HepG2 (cell line): ENCODE measurements at regions not wholly inside any gene's neighbourhood (a gene's known extent, or its start where the extent isn't known, plus 50 kb on each side); places are given as distances from the start of the nearest gene placed in this dataset.

Source experiments
- ATAC-seq: fragments of 200-7000 bp; cut with Tn5 transposase; 3 replicates; pipeline ENCODE4 v1.9.1; 2020; ENCODE audit warnings: mild to moderate bottlenecking, moderate library complexity
- BruUV-seq: library from RNA; stranded (reverse); fragments of 400-500 nt; replicated peaks from 2 replicates; lab custom pipeline; 2021; lab: Mats Ljungman, UMichigan
- CTCF ChIA-PET: fragments of 300-600 bp; formaldehyde crosslinking; extraction: SDS; loops from one replicate; lab custom pipeline; 2021; ENCODE audit warnings: low total read pairs, inconsistent platforms, low intra/inter-chr PET ratio; lab: Yijun Ruan, JAX
- POLR2A ChIA-PET: fragments of 350-600 bp; sonication (Branson Sonifier 250); formaldehyde crosslinking; loops from one replicate; lab custom pipeline; 2020; ENCODE audit warnings: antibody characterized with exemption, inconsistent platforms; lab: Yijun Ruan, JAX
- DNase-seq: peaks from one replicate; pipeline ENCODE4 v3.0.0-alpha.2; 2015; ENCODE audit warnings: low spot score
- FAIRE-seq: peaks from 3 replicates; lab custom pipeline; 2011; peaks lifted over from hg19 to GRCh38; lab: Jason Lieb, UNC
- H2AFZ ChIP-seq: one replicate; pipeline ENCODE4 v1.6.1; 2011; ENCODE audit warnings: low read length, inconsistent platforms
- H3K27ac ChIP-seq: fragments of 300-600 bp; 3 replicates; pipeline ENCODE4 v1.8.0; 2011; ENCODE audit warnings: mixed run types, mild to moderate bottlenecking, mixed read lengths, low read length, inconsistent platforms; ENCODE audit not compliant: insufficient read depth; ENCODE audit errors: extremely low read length
- H3K27me3 ChIP-seq, 2 experiments: fragments of 200-600 bp in 1 of 2; 2 replicates in 1 of 2; 3 replicates in 1 of 2; pipeline versions ENCODE4 v1.6.0 to v1.8.0; 2011; ENCODE audit warnings: low read length in 2 of 2, mild to moderate bottlenecking in 2 of 2, moderate library complexity in 2 of 2, inconsistent platforms in 1 of 2; ENCODE audit not compliant: insufficient read depth in 2 of 2, control insufficient read depth in 1 of 2
- H3K36me3 ChIP-seq, 2 experiments: fragments of 200-600 bp in 1 of 2; replicated peaks in 1 of 2; 2 replicates in 1 of 2; 3 replicates in 1 of 2; pipeline versions ENCODE4 v1.5.1 to v1.8.0; 2011; ENCODE audit warnings: low read length in 2 of 2, inconsistent platforms in 1 of 2; ENCODE audit not compliant: insufficient read depth in 2 of 2, control insufficient read depth in 1 of 2
- H3K4me1 ChIP-seq: 2 replicates; pipeline ENCODE4 v1.5.1; 2012; ENCODE audit warnings: low read length, inconsistent platforms; ENCODE audit not compliant: insufficient read depth
- H3K4me2 ChIP-seq: 2 replicates; pipeline ENCODE4 v1.6.0; 2011; ENCODE audit warnings: low read depth, low read length, inconsistent platforms
- H3K4me3 ChIP-seq, 3 experiments: fragments of 200-600 bp in 1 of 3; sonication (generic), shearing (Covaris generic) in 1 of 3; replicated peaks in 1 of 3; 2 replicates each; pipeline ENCODE4 v1.5.1; 2011 to 2016; ENCODE audit warnings: low read length in 3 of 3, inconsistent platforms in 2 of 3, low read depth in 2 of 3, mild to moderate bottlenecking in 2 of 3, control low read depth in 1 of 3, mixed read lengths in 1 of 3; ENCODE audit not compliant: insufficient read depth in 1 of 3
- H3K79me2 ChIP-seq: one replicate; pipeline ENCODE4 v1.6.1; 2011; ENCODE audit warnings: low read length, inconsistent platforms; ENCODE audit not compliant: insufficient read depth
- H3K9ac ChIP-seq: 2 replicates; pipeline ENCODE4 v1.6.0; 2011; ENCODE audit warnings: mild to moderate bottlenecking, low read depth, low read length, inconsistent platforms; ENCODE audit not compliant: insufficient read depth
- H3K9me3 ChIP-seq: 2 replicates; pipeline ENCODE4 v1.5.1; 2012; ENCODE audit warnings: mild to moderate bottlenecking, low read length
- H4K20me1 ChIP-seq: 2 replicates; pipeline ENCODE4 v1.6.0; 2011; ENCODE audit warnings: inconsistent platforms, mild to moderate bottlenecking, low read length, moderate library complexity; ENCODE audit not compliant: insufficient read depth
- CHD4 ChIP-seq: fragments of 200-600 bp; sonication (generic); IDR thresholded peaks from 2 replicates; pipeline ENCODE4 v1.7.0; 2017; ENCODE audit warnings: mild to moderate bottlenecking, low read length, borderline replicate concordance
- MEIS2 ChIP-seq: sonication (generic); formaldehyde crosslinking; IDR thresholded peaks from 2 replicates; pipeline ENCODE4 v1.9.0; 2021; ENCODE audit warnings: mild to moderate bottlenecking, missing genetic modification reagents
- POLR2AphosphoS2 ChIP-seq: IDR thresholded peaks from 2 replicates; pipeline ENCODE4 v1.6.1; 2011; ENCODE audit warnings: low read depth, low read length, improper control_type of control experiment
- RBM22 ChIP-seq: fragments of 200-400 bp; formaldehyde crosslinking; optimal IDR thresholded peaks from 2 replicates; pipeline ENCODE3; 2017; ENCODE audit warnings: mild to moderate bottlenecking, low read length, moderate library complexity
- SETDB1 ChIP-seq: sonication (generic); formaldehyde crosslinking; IDR thresholded peaks from 2 replicates; pipeline ENCODE4 v1.5.1; 2020; ENCODE audit warnings: missing genetic modification reagents, mild to moderate bottlenecking, borderline replicate concordance
- SIX1 ChIP-seq: sonication (generic); formaldehyde crosslinking; IDR thresholded peaks from 2 replicates; pipeline ENCODE4 v1.4.0; 2020; ENCODE audit warnings: missing genetic modification reagents, borderline replicate concordance
- THAP9 ChIP-seq: sonication (generic); formaldehyde crosslinking; IDR thresholded peaks from 2 replicates; pipeline ENCODE4; 2020; ENCODE audit warnings: missing genetic modification reagents, mild to moderate bottlenecking, borderline replicate concordance
- ZNF260 ChIP-seq: sonication (generic); formaldehyde crosslinking; IDR thresholded peaks from 2 replicates; pipeline ENCODE4 v1.4.0; 2020; ENCODE audit warnings: missing genetic modification reagents, low read depth, mild to moderate bottlenecking, borderline replicate concordance
- ZNF317 ChIP-seq: sonication (generic); formaldehyde crosslinking; IDR thresholded peaks from 2 replicates; pipeline ENCODE4 v1.5.0; 2020; ENCODE audit warnings: mild to moderate bottlenecking, missing genetic modification reagents
- ZNF614 ChIP-seq: IDR thresholded peaks from 2 replicates; pipeline ENCODE4 v1.6.1; 2018; ENCODE audit warnings: missing biosample characterization, missing genetic modification reagents, inconsistent platforms, borderline replicate concordance
- ZNF670 ChIP-seq: sonication (generic); formaldehyde crosslinking; IDR thresholded peaks from 2 replicates; pipeline ENCODE4 v1.8.0; 2022; ENCODE audit warnings: mild to moderate bottlenecking, missing genetic modification reagents, borderline replicate concordance
- WGBS: methylation state at CpG from one replicate; pipeline ENCODE4 v1.1.6; 2017; ENCODE audit warnings: low lambda C conversion rate; 5-methylcytosine and 5-hydroxymethylcytosine counted together
- in situ Hi-C: cut with HindIII; loops from 2 replicates; pipeline ENCODE4 v1.10.0; 2017; ENCODE audit warnings: low pct_unique_long_range_greater_than_20kb; ENCODE audit not compliant: extremely low pct_ligation_motif_present
- intact Hi-C: fragments of 100-400 bp; cut with micrococcal nuclease; formaldehyde crosslinking; loops from one replicate; pipeline ENCODE4 v1.10.0; 2022; ENCODE audit not compliant: unreplicated experiment

GRCh38 chr6:158906926-158907325 is 87.8 kb upstream of the EZR start (continued):
- no peak for TF ChIP-seq SIX1 (CRISPR knock-in tag)

DNA sequence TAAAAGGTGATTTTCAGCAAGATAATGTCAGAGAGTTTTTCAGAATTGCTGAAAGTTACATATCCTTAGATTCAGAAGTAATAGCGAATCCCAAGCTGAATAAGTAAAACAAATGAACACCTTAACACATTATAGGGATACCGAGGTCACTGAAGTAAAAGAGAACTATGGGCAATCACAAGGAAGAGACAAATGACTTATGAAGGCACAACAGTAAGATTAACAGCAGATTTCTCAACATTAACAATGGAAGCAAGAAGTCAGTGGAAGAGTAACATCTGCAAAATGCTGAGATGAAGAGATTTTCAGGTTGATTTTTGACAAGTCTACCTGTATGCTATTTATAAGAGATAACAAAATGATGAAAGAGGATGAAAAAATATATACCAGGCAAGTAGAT is 86.1 kb upstream of the EZR start:
- intact Hi-C loops: no loop called here
- ATAC-seq: no peak
- POLR2A ChIA-PET: no interaction called here

DNA sequence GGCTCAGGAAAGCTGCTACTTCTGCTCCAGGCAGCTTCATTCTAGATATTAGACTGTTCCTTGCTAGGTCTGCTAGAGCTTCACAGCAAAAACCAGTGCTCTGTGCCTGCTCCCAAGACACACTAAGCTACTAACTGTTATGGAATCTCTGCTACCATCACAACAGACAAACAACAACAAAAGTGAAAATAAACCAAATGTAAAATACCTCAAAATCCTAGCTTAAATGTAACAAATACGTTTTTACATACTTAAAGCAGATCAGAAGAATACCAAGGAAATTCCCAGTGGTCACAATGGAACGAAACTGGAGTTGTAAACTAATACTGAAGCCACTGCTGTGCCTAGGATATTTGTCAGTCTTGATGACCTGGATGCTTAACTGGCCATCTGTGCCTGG is 84.6 kb upstream of the EZR start:
- no peaks in the 10 kb centered on the region for H3K27me3 ChIP-seq
- peaks cover 22% of the 10 kb centered on the region for H3K9me3 ChIP-seq
- intact Hi-C loops (no loop called here), in situ Hi-C loops (no loop called here)
- no peaks in the 10 kb centered on the region for H3K4me1 ChIP-seq
- H3K79me2 ChIP-seq: no peaks in the 10 kb centered on the region
- no peak overlapping the region for H3K27ac ChIP-seq
- no peak for ATAC-seq
- H3K36me3 ChIP-seq: no peaks in the 10 kb centered on the region
- DNase-seq: no peak
- H3K4me2 ChIP-seq: no peak overlapping the region
- H4K20me1 ChIP-seq: no peaks in the 10 kb centered on the region
- H2AFZ ChIP-seq: no peak overlapping the region
- H3K4me3 ChIP-seq: no peak overlapping the region
- ChIA-PET POLR2A (no interaction called here), CTCF (no interaction called here)
- H3K9ac ChIP-seq: no peak overlapping the region
- BruUV-seq: no TSS peak
- no peak for FAIRE-seq
- WGBS: 2% methylated on average over 2 of the region's 2 CpGs
- TF ChIP-seq THAP9 (no peak), POLR2AphosphoS2 (no peak), ZNF670 (CRISPR knock-in tag) (no peak), ZNF614 (no peak), SETDB1 (CRISPR knock-in tag) (no peak), RBM22 (no peak), CHD4 (no peak), ZNF260 (CRISPR knock-in tag) (no peak)

More for the DNA sequence above, 86.1 kb upstream of the EZR start:
- Histone ChIP-seq H3K27me3 (no peaks in the 10 kb centered on the region; a peak in 1 of 5 replicates), H3K4me1 (no peaks in the 10 kb centered on the region), H3K9me3 (peaks cover 22% of the 10 kb centered on the region), H3K79me2 (no peaks in the 10 kb centered on the region), H3K9ac (no peak overlapping the region), H4K20me1 (no peaks in the 10 kb centered on the region), H3K36me3 (no peaks in the 10 kb centered on the region), H3K4me2 (no peak overlapping the region), H3K27ac (no peak overlapping the region), H3K4me3 (no peak overlapping the region), H2AFZ (no peak overlapping the region)
- in situ Hi-C loops: no loop called here
- TF ChIP-seq MEIS2 (CRISPR knock-in tag) (no peak), ZNF317 (CRISPR knock-in tag) (peak; percentile 100)
- WGBS: 16% methylated on average over 2 of the region's 2 CpGs
- DNase-seq: no peak
- no TSS peak for BruUV-seq
- CTCF ChIA-PET: no interaction called here
- no peak for FAIRE-seq
